Lung (tissue), 11 donors: ENCODE measurements at regions not wholly inside any gene's neighbourhood (a gene's known extent, or its start where the extent isn't known, plus 50 kb on each side); places are given as distances from the start of the nearest gene placed in this dataset.

Experiments used
- ATAC-seq: fragments of 200-7000 bp; cut with Tn5 transposase; one replicate; pipeline ENCODE4 v1.9.1; 2020; ENCODE audit warnings: moderate number of reproducible peaks; ENCODE audit not compliant: insufficient read depth, low FRiP score
- DNase-seq, 3 donors: peaks; one replicate each; pipeline ENCODE4 v3.0.0-alpha.2; 2013 to 2017
- H3K27ac ChIP-seq, 2 donors: one replicate each; pipeline ENCODE4 v1.5.1; 2013; ENCODE audit warnings: mild to moderate bottlenecking in 2 of 2, moderate library complexity in 2 of 2, control low read depth in 1 of 2, inconsistent platforms in 1 of 2, low read depth in 1 of 2, low read length in 1 of 2
- H3K27me3 ChIP-seq, 3 donors: one replicate each; pipeline ENCODE4 v1.5.1; 2013; ENCODE audit warnings: low read length in 2 of 3; ENCODE audit not compliant: control insufficient read depth in 3 of 3, insufficient read depth in 3 of 3
- H3K36me3 ChIP-seq, 4 donors: one replicate each; pipeline ENCODE4 v1.5.1; 2013; ENCODE audit warnings: low read length in 4 of 4, mild to moderate bottlenecking in 1 of 4, moderate library complexity in 1 of 4; ENCODE audit not compliant: control insufficient read depth in 4 of 4, insufficient read depth in 4 of 4
- H3K4me1 ChIP-seq, 5 donors: one replicate each; pipeline ENCODE4 v1.5.1; 2013; ENCODE audit warnings: low read length in 5 of 5, mild to moderate bottlenecking in 2 of 5, moderate library complexity in 1 of 5; ENCODE audit not compliant: control insufficient read depth in 5 of 5, insufficient read depth in 5 of 5
- H3K4me3 ChIP-seq: one replicate; pipeline ENCODE4 v1.5.1; 2013; ENCODE audit warnings: mild to moderate bottlenecking, control low read depth, moderate library complexity
- H3K9ac ChIP-seq, 2 donors: one replicate each; pipeline ENCODE4 v1.5.1; 2013; ENCODE audit warnings: low read length in 2 of 2, control low read depth in 1 of 2; ENCODE audit not compliant: insufficient read depth in 1 of 2
- H3K9me3 ChIP-seq, 4 donors: one replicate each; pipeline ENCODE4 v1.5.1; 2013; ENCODE audit warnings: low read length in 3 of 4, mild to moderate bottlenecking in 1 of 4, moderate library complexity in 1 of 4; ENCODE audit not compliant: control insufficient read depth in 4 of 4, insufficient read depth in 3 of 4
- CTCF ChIP-seq: IDR thresholded peaks from 2 replicates; pipeline ENCODE4 v1.5.1; 2012; ENCODE audit warnings: mild to moderate bottlenecking; ENCODE audit errors: control extremely low read depth, extremely low read depth
- WGBS, 2 donors: extraction: QIAGEN DNeasy Blood & Tissue Kit; methylation state at CpG; one replicate each; pipeline ENCODE4 v1.1.7; 2013; 5-methylcytosine and 5-hydroxymethylcytosine counted together
- donor health status: control.
- donor health status: control.
- donor health status: Bipolar disorder and iron deficiency.
- donor health status: healthy.
- donor health status: DM: yes; HTN: yes; CAD: no.

- H3K27ac ChIP-seq: no peak overlapping the region
- no peaks in the 10 kb centered on the region for H3K27me3 ChIP-seq
- no peak overlapping the region for H3K4me3 ChIP-seq
- no peak overlapping the region for H3K9ac ChIP-seq
- TF ChIP-seq CTCF: no peak
- WGBS, 2 donors: 82 to 92% methylated on average over 1 of the region's 1 CpG
- DNase-seq (no peak), ATAC-seq (no peak)
- H3K36me3 ChIP-seq: no peaks in the 10 kb centered on the region
- peaks cover 0 to 8% (median 5%) of the 10 kb centered on the region in 4 donors for H3K9me3 ChIP-seq
- H3K4me1 ChIP-seq: peaks cover 0 to 2% (median 0%) of the 10 kb centered on the region in 5 donors
Measured at GRCh38 chr15:70227147-70227546, 129.4 kb upstream of the TLE3 start.

GRCh38 chr15:70226337-70226980, 128.7 kb upstream of the TLE3 start:
- no peak overlapping the region for H3K9ac ChIP-seq
- DNase-seq (no peak), ATAC-seq (no peak)
- H3K9me3 ChIP-seq: peaks cover 0 to 3% (median 2%) of the 10 kb centered on the region in 4 donors
- no peak for TF ChIP-seq CTCF
- WGBS, 2 donors: 96 to 97% methylated on average over 12 of the region's 12 CpGs
- H3K4me1 ChIP-seq: peaks cover 0 to 2% (median 0%) of the 10 kb centered on the region in 5 donors
- no peak overlapping the region for H3K4me3 ChIP-seq
- H3K27ac ChIP-seq: no peak overlapping the region
- H3K27me3 ChIP-seq: no peaks in the 10 kb centered on the region
- no peaks in the 10 kb centered on the region for H3K36me3 ChIP-seq

GRCh38 chr15:70225416-70225815, 127.7 kb upstream of the TLE3 start:
- Histone ChIP-seq H3K36me3 (no peaks in the 10 kb centered on the region), H3K9me3 (peaks cover 0 to 2% (median 0%) of the 10 kb centered on the region in 4 donors), H3K27ac (no peak overlapping the region), H3K27me3 (no peaks in the 10 kb centered on the region), H3K4me1 (peaks cover 0 to 2% (median 0%) of the 10 kb centered on the region in 5 donors), H3K9ac (no peak overlapping the region), H3K4me3 (no peak overlapping the region)
- DNase-seq (peak in 1 of 3 donors; percentile 1), ATAC-seq (no peak)
- no peak for TF ChIP-seq CTCF
- 96% methylated on average over 9 of the region's 9 CpGs for whole genome bisulfite sequencing, 2 donors

GRCh38 chr15:70222606-70223005, 124.9 kb upstream of the TLE3 start:
- H3K27ac ChIP-seq: no peak overlapping the region
- no peaks in the 10 kb centered on the region for H3K36me3 ChIP-seq
- no peak overlapping the region for H3K4me3 ChIP-seq
- WGBS, 2 donors: 67 to 77% methylated on average over 2 of the region's 2 CpGs
- no peak for ATAC-seq
- H3K9ac ChIP-seq: no peak overlapping the region
- no peak for DNase-seq
- H3K4me1 ChIP-seq: peaks cover 0 to 14% (median 2%) of the 10 kb centered on the region in 5 donors
- no peak for TF ChIP-seq CTCF
- no peaks in the 10 kb centered on the region for H3K9me3 ChIP-seq
- no peaks in the 10 kb centered on the region for H3K27me3 ChIP-seq
